NCI-H82 (cell line): ENCODE measurements at regions not wholly inside any gene's neighbourhood (a gene's known extent, or its start where the extent isn't known, plus 50 kb on each side); places are given as distances from the start of the nearest gene placed in this dataset.
A peak's percentile ranks its signal among the peaks of the same experiment; 100 is the strongest.

Experiments
- DNase-seq: peaks from one replicate; lab custom pipeline; 2025; lab: John Stamatoyannopoulos, UW

GRCh38 chr9:126089789-126090188 is 236.8 kb upstream of the MVB12B start:
- no peak for DNase-seq

GRCh38 chr9:126093771-126094170 is 232.9 kb upstream of the MVB12B start:
- DNase-seq, result peak; percentile 23

- no peak for DNase-seq
These were observed 231.0 kb upstream of the MVB12B start for GRCh38 chr9:126095546-126096190.

GRCh38 chr9:126096340-126096739 is 230.3 kb upstream of the MVB12B start:
- DNase-seq, result no peak

GRCh38 chr9:126097679-126098078 is 228.9 kb upstream of the MVB12B start:
- DNase-seq, result no peak

- DNase-seq, result no peak
These were observed 220.2 kb upstream of the MVB12B start for GRCh38 chr9:126106404-126106803.

GRCh38 chr9:126107693-126108092 is 218.9 kb upstream of the MVB12B start:
- no peak for DNase-seq

GRCh38 chr9:126108240-126108639 is 218.4 kb upstream of the MVB12B start:
- DNase-seq, result no peak

GRCh38 chr9:126109575-126109974 is 217.1 kb upstream of the MVB12B start:
- no peak for DNase-seq

GRCh38 chr9:126111556-126111955 is 215.1 kb upstream of the MVB12B start:
- DNase-seq, result no peak

GRCh38 chr9:126112135-126112720 is 214.4 kb upstream of the MVB12B start:
- no peak for DNase-seq

GRCh38 chr9:126113176-126113575 is 213.5 kb upstream of the MVB12B start:
- DNase-seq, result no peak

GRCh38 chr9:126113756-126114408 is 212.7 kb upstream of the MVB12B start:
- DNase-seq, result no peak

- DNase-seq, result no peak
These were observed 212.2 kb upstream of the MVB12B start for GRCh38 chr9:126114409-126114760.

- peak; percentile 10 for DNase-seq
These were observed 211.7 kb upstream of the MVB12B start for GRCh38 chr9:126114850-126115460.

GRCh38 chr9:126116351-126117157 is 210.1 kb upstream of the MVB12B start:
- DNase-seq, result peak; percentile 41

GRCh38 chr9:126117158-126117425 is 209.5 kb upstream of the MVB12B start:
- no peak for DNase-seq

- no peak for DNase-seq
These were observed 209.0 kb upstream of the MVB12B start for GRCh38 chr9:126117631-126118030.

- no peak for DNase-seq
These were observed 206.9 kb upstream of the MVB12B start for GRCh38 chr9:126119731-126120130.

- no peak for DNase-seq
These were observed 203.6 kb upstream of the MVB12B start for GRCh38 chr9:126122901-126123616.

GRCh38 chr9:126123927-126124326 is 202.7 kb upstream of the MVB12B start:
- no peak for DNase-seq

- DNase-seq, result no peak
These were observed 201.5 kb upstream of the MVB12B start for GRCh38 chr9:126125177-126125576.
